DOHH2 (cell line): ENCODE measurements at regions not wholly inside any gene's neighbourhood (a gene's known extent, or its start where the extent isn't known, plus 50 kb on each side); places are given as distances from the start of the nearest gene placed in this dataset.

ENCODE experiments used
- CTCF ChIP-seq: fragments of 200-600 bp; sonication (generic); IDR thresholded peaks from one replicate; pipeline ENCODE4 v1.5.1; 2014; ENCODE audit warnings: antibody characterized with exemption, mild to moderate bottlenecking, low read depth, low read length; ENCODE audit not compliant: poor library complexity, severe bottlenecking
- EZH2phosphoT487 ChIP-seq: fragments of 200-600 bp; sonication (generic); IDR thresholded peaks from 2 replicates; pipeline ENCODE4 v1.6.1; 2017; ENCODE audit warnings: borderline replicate concordance, mild to moderate bottlenecking, antibody characterized with exemption, low read length, moderate library complexity, mixed read lengths

- TF ChIP-seq CTCF (no peak), EZH2phosphoT487 (no peak)
These were observed 106.7 kb downstream of the ADRA2C start for GRCh38 chr4:3872834-3873313.
